ENCODE measurements at regions not wholly inside any gene's neighbourhood (a gene's known extent, or its start where the extent isn't known, plus 50 kb on each side); places are given as distances from the start of the nearest gene placed in this dataset.

GRCh38 chr1:22362626-22363402 is 88.8 kb upstream of the ZBTB40 start:
- DNase-seq, result no peak

GRCh38 chr1:22363403-22364325 is 88.0 kb upstream of the ZBTB40 start:
- no peak for DNase-seq

GRCh38 chr1:22364326-22364650 is 87.4 kb upstream of the ZBTB40 start:
- no peak for DNase-seq

GRCh38 chr1:22364764-22365163 is 86.9 kb upstream of the ZBTB40 start:
- DNase-seq, result no peak

- DNase-seq, result no peak
These were observed 86.0 kb upstream of the ZBTB40 start for GRCh38 chr1:22365331-22366295.

DNA sequence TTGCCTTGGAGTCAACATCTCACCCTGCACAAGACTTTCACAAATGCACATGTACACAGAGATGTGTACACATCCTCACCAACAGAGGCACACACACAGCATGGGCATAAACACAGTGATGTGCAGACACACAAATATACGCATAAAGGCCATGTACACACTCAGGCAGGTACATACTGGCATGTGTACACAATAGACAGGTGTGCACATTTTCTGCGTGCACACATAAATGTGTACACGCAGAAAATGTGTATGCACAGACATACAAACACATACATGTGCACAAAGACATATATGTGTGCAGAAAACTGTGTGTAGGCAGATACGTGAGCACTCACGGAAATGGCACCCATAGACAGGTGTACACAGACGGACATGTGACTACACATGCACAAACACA is 85.3 kb upstream of the ZBTB40 start:
- no peak for DNase-seq

GRCh38 chr1:22368125-22368524 is 83.5 kb upstream of the ZBTB40 start:
- DNase-seq, result no peak

GRCh38 chr1:22369294-22370189 is 82.1 kb upstream of the ZBTB40 start:
- no peak for DNase-seq

DNA sequence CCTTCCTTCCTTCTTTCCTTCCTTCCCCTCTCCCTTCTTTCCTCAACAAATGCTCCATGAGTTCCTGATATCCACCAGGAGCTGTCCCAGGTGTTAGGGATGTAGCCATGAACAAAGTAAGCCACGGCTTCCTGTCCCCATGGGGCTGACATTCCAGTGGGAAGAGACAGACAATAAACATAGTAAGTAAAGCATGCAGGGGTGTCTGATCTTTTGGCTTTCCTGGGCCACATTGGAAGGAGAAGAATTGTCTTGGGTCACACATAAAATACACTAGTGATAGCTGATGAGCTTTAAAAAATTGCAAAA is 81.5 kb upstream of the ZBTB40 start:
- no peak for DNase-seq

DNA sequence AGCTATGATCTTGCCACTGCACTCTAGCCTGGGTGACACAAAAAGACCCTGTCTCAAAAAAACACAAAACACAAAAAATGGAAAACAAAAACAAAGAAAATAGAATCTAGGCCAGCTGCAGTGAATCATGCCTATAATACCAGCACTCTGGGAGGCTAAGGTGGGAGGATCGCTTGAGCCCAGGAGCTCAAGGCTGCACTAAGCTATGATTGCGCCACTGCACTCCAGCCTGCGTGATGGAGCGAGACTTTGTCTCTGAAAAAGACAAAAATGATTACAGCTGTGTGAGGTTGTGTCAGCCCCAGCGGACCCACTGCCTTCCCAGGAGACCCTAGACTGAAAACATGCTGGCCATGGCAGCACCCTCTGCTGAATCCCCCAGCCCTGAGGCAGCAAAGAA is 80.2 kb upstream of the ZBTB40 start:
- DNase-seq, result no peak

GRCh38 chr1:22373252-22373651 is 78.4 kb upstream of the ZBTB40 start:
- DNase-seq, result no peak

DNA sequence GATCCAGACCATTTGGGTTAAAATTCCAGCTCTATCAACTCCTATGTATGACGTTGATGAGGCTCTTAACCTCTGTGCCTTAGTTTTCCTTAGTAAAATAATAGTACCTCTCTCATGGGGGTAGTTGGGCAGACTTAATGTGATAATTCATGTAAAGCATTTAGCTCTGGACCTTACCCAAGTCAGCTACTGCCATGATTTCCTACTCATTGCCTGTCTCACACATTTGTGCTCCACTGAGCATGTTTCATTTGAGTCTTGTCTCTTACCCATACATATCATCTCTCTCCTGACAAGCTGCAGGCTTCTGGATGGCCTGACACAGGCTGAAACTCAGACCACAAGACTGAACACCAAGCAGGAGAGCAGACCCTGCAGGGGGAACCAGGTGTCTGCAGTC is 77.7 kb upstream of the ZBTB40 start:
- DNase-seq, result no peak

GRCh38 chr1:22375601-22376000 is 76.0 kb upstream of the ZBTB40 start:
- DNase-seq, result no peak

DNA sequence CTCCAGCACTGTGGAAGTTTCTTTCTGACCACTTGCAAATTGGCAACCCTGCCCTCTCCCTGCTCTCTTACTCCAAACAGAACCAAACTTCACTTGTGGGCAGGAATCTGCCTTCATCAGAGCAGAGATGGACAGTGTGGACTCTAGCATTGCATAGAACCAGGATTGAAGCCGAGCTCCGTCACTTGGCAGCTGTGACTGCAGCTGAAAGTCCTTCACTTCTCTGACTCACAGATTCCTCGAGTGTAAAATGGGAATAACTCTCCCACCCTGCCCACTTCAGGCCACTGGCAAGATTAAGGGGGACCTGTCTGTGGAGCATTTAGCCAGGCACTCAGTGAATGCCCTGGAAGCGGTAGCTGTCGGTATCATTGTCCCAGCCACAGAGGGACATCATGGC is 75.7 kb upstream of the ZBTB40 start:
- no peak for DNase-seq

DNA sequence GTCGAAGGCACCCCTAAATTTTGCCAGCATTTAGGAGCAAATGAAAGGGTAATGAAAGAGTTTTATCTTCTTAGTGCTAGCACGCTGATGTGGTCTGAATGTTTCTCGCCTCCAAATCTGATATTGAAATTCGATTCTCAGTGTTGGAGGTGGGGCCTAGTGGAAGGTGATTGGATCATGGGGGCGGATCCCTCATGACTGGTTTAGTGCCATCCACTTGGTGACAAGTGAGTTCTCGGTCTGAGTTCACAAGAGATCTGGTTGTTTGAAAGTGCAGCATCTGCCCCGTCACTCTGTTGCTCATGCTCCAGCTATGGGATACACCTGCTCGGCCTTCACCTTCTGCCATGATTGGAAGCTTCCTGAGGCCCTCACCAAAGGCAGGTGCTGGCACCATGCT is 75.1 kb upstream of the ZBTB40 start:
- no peak for DNase-seq

- no peak for DNase-seq
These were observed 74.7 kb upstream of the ZBTB40 start for GRCh38 chr1:22376976-22377375.

DNA sequence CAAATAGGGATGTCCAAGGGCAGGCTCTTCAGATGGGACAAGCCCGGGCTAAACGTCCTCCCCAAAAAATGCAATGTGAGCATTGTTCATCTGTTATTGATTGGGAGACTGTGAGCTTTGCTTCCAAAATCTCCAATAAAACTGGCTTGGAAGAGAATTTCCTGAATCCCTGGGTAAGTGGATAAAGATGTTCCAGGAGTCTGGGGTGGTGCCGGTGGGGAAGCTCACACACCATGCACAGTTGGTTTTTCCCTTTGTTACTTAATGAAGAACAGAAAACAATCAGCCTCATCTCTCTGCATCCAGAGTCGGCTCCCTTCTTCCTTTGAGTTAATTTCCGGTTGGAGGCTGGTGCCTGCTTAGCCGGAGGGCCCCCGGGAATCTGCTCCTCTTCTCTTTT is 72.1 kb upstream of the ZBTB40 start:
- DNase-seq, result no peak

DNA sequence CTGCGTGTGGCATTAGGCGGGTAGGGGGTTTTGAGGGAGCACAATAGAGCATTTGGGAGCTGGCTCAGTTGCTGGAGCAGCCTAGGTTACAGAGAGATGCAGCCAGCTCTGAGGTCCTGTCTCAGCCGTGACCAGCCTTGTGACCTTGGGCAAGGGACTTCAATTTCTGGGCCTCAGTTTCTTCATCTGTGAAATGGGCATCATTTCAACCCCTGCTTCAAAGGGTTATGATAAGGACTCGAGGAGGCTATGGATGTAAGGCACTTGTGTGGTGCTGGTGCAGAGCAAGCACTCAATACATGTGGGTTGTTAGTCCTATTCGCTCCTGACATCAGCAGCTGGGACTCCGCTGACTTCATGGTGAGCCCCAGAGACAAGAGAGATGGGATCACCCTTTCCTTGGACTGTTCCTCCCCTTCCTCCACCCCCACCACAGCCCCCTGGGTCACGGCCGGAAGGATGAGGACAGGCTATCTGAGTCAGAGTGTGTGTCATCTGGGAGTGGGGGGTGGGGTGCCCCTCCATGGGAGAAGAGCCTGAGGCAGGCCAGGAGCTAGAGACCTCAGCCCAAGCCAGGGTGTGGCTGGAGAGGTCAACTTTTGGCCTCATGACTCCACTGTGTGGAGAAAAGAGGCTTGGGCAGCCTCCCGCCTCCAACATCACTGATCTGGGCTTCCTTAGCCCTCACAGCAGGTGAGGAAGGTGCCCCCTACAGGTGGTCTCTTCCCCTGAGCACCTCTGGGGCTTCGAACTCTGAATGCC is 71.4 kb upstream of the ZBTB40 start:
- DNase-seq, result no peak

GRCh38 chr1:22383526-22384294 is 67.9 kb upstream of the ZBTB40 start:
- DNase-seq, result no peak

DNA sequence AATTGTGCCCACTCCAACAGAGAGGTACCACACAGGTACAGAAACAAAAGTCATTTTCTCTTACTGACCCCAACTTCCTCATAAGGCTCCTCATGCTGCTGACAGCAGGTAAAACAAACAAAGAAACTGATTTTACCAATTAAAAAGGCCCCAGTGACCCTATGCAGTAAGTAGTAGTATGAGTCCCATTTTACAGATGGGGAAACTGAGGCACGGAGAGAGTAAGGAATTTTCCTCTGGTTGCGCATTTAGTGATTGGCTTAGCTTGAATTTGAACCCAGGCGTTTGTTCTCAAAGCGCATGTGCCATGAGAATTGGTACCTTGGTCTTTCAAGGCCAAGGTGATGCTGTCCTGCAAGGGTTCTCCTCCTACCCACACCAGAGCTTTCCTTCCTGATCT is 66.1 kb upstream of the ZBTB40 start:
- no peak for DNase-seq

GRCh38 chr1:22386774-22387173 is 64.9 kb upstream of the ZBTB40 start:
- no peak for DNase-seq

Data from activated CD8-positive, alpha-beta memory T cell treated with anti-CD3 and anti-CD28 coated beads for 24 hours (primary cell).